Neuronal stem cell (in vitro differentiated cells): ENCODE measurements at regions not wholly inside any gene's neighbourhood (a gene's known extent, or its start where the extent isn't known, plus 50 kb on each side); places are given as distances from the start of the nearest gene placed in this dataset.

Experiments
- DNase-seq: peaks from one replicate; pipeline ENCODE4 v3.0.0-alpha.2; 2013; ENCODE audit warnings: low spot score
- H2AFZ ChIP-seq: one replicate; pipeline ENCODE4 v1.6.1; 2013; ENCODE audit warnings: mild to moderate bottlenecking, low read length, inconsistent platforms
- H2AK5ac ChIP-seq: 2 replicates; pipeline ENCODE4 v1.6.1; 2013; ENCODE audit warnings: low read depth, mild to moderate bottlenecking, inconsistent platforms, low read length, moderate library complexity, mixed read lengths
- H2BK120ac ChIP-seq: 2 replicates; pipeline ENCODE4 v1.6.1; 2013; ENCODE audit warnings: low read depth, mild to moderate bottlenecking, inconsistent platforms, low read length, moderate library complexity, mixed read lengths
- H2BK12ac ChIP-seq: one replicate; pipeline ENCODE4 v1.6.1; 2013; ENCODE audit warnings: low read length, inconsistent platforms
- H2BK15ac ChIP-seq: 2 replicates; pipeline ENCODE4 v1.6.1; 2013; ENCODE audit warnings: mild to moderate bottlenecking, low read length, inconsistent platforms, mixed read lengths
- H2BK5ac ChIP-seq: one replicate; pipeline ENCODE4 v1.6.1; 2013; ENCODE audit warnings: inconsistent platforms, mild to moderate bottlenecking, low read length, moderate library complexity
- H3K14ac ChIP-seq: one replicate; pipeline ENCODE4 v1.6.1; 2013; ENCODE audit warnings: low read length, inconsistent platforms
- H3K18ac ChIP-seq: 2 replicates; pipeline ENCODE4 v1.6.1; 2013; ENCODE audit warnings: low read length, inconsistent platforms
- H3K23ac ChIP-seq: 2 replicates; pipeline ENCODE4 v1.6.1; 2013; ENCODE audit warnings: low read depth, mild to moderate bottlenecking, mixed read lengths, low read length, inconsistent platforms; ENCODE audit not compliant: poor library complexity
- H3K27ac ChIP-seq: replicated peaks from 3 replicates; pipeline ENCODE4 v1.5.1; 2013; ENCODE audit warnings: low read length, inconsistent platforms
- H3K27me3 ChIP-seq, 3 experiments: 2 replicates each; pipeline ENCODE4 v1.6.1; 2013; ENCODE audit warnings: low read length in 3 of 3, mild to moderate bottlenecking in 2 of 3, inconsistent platforms in 1 of 3, low read depth in 1 of 3, mixed read lengths in 1 of 3, moderate library complexity in 1 of 3; ENCODE audit not compliant: control insufficient read depth in 3 of 3, insufficient read depth in 3 of 3
- H3K36me3 ChIP-seq, 2 donors: replicated peaks in 1 of 2; 2 replicates each; pipeline ENCODE4 v1.6.1; 2013; ENCODE audit warnings: low read length in 2 of 2; ENCODE audit not compliant: control insufficient read depth in 2 of 2, insufficient read depth in 2 of 2
- H3K4ac ChIP-seq: 2 replicates; pipeline ENCODE4 v1.6.1; 2013; ENCODE audit warnings: inconsistent platforms, mild to moderate bottlenecking, low read length, moderate library complexity
- H3K4me1 ChIP-seq, 2 donors: 1 replicate in 1 of 2; 2 replicates in 1 of 2; pipeline ENCODE4 v1.6.1; 2013; ENCODE audit warnings: low read length in 2 of 2, low read depth in 1 of 2; ENCODE audit not compliant: control insufficient read depth in 2 of 2, insufficient read depth in 1 of 2
- H3K4me2 ChIP-seq: one replicate; pipeline ENCODE4 v1.6.1; 2013; ENCODE audit warnings: mild to moderate bottlenecking, low read length, inconsistent platforms; ENCODE audit not compliant: insufficient read depth, poor library complexity, severe bottlenecking
- H3K4me3 ChIP-seq, 2 donors: 2 replicates each; pipeline ENCODE4 v1.5.1; 2013; ENCODE audit warnings: low read length in 2 of 2, mild to moderate bottlenecking in 2 of 2, inconsistent platforms in 1 of 2, moderate library complexity in 1 of 2
- H3K79me1 ChIP-seq: one replicate; pipeline ENCODE4 v1.6.1; 2013; ENCODE audit warnings: low read depth, mild to moderate bottlenecking, inconsistent platforms, low read length, moderate library complexity
- H3K9ac ChIP-seq: one replicate; pipeline ENCODE4 v1.6.1; 2013; ENCODE audit warnings: mild to moderate bottlenecking, low read depth, low read length, inconsistent platforms; ENCODE audit not compliant: poor library complexity
- H3K9me3 ChIP-seq, 2 donors: replicated peaks in 1 of 2; 2 replicates each; pipeline versions ENCODE3 to v1.6.1; 2013; ENCODE audit warnings: low read length in 2 of 2, mild to moderate bottlenecking in 2 of 2, inconsistent platforms in 1 of 2, low read depth in 1 of 2, mixed read lengths in 1 of 2, moderate library complexity in 1 of 2; ENCODE audit not compliant: control insufficient read depth in 2 of 2, insufficient read depth in 1 of 2
- H4K8ac ChIP-seq: one replicate; pipeline ENCODE4 v1.6.1; 2013; ENCODE audit warnings: low read depth, mild to moderate bottlenecking, inconsistent platforms, low read length, moderate library complexity
- H4K91ac ChIP-seq: one replicate; pipeline ENCODE4 v1.6.1; 2013; ENCODE audit warnings: low read length, low read depth, mild to moderate bottlenecking, inconsistent platforms; ENCODE audit not compliant: poor library complexity
- WGBS, 2 donors: extraction: QIAGEN DNeasy Blood & Tissue Kit; methylation state at CpG; one replicate each; pipeline ENCODE4 v1.1.7; 2013; ENCODE audit warnings: missing lambda C conversion rate in 2 of 2, mixed read lengths in 1 of 2; ENCODE audit not compliant: insufficient read length in 2 of 2, insufficient replicate concordance in 1 of 2; ENCODE audit errors: extremely low coverage in 2 of 2; 5-methylcytosine and 5-hydroxymethylcytosine counted together

DNA sequence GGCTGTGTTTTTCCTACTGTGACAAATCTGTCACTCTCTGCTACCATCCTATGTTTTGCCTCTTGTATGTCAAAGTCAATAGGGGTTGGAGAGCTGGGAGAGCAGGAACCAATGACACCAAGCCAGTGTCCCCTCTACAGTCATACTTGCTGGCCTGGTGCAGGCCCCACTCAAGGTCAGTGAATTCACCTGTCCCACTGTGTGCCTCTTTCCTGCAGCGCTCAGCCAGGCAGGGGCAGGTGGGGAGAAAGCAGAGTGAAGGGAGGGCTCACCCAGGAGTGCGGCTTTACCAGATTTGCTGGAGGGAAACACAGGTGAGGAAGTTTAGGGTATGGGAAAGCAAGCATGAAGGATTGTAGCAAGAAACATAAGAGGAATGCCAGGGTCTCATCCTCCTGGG, 114.5 kb downstream of the GYPC start:
- Histone ChIP-seq H2BK15ac (no peak overlapping the region), H3K4me1 (no peaks in the 10 kb centered on the region), H3K27ac (no peak overlapping the region), H3K79me1 (no peaks in the 10 kb centered on the region), H3K14ac (no peak overlapping the region), H3K4me2 (no peak overlapping the region), H3K4me3 (no peak overlapping the region), H4K8ac (no peak overlapping the region), H3K9me3 (no peaks in the 10 kb centered on the region), H4K91ac (no peak overlapping the region), H3K27me3 (peaks cover 0 to 5% (median 0%) of the 10 kb centered on the region in 3 experiments), H2BK120ac (no peak overlapping the region), H2AFZ (no peak overlapping the region), H2BK5ac (no peak overlapping the region), H3K23ac (no peak overlapping the region), H2BK12ac (no peak overlapping the region), H3K9ac (no peak overlapping the region), H3K36me3 (no peaks in the 10 kb centered on the region), H2AK5ac (no peak overlapping the region), H3K18ac (peak overlapping the region; percentile 57), H3K4ac (no peak overlapping the region)
- WGBS, 2 donors: no CpG with 5 or more reads among the region's 2 CpGs
- no peak for DNase-seq

DNA sequence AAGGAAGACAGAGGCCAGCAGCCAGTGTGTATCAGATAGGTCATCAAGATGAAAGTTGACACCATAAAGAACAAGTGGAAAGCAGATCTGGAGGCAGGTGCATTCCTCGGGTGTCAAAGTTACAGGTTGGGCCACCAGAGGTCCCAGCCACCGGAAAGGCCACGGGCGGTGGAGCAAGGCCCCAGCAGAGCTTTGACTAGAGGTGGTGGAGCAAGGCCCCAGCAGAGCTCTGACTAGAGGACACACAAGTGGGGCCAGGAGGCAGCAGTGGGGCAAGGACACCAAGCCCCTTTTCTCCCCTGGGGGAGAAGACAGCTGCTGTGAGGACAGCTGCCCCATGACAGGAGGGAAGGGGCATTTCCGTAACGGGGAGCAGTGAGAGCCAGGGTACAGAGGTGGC, 115.1 kb downstream of the GYPC start:
- Histone ChIP-seq H3K27me3 (peaks cover 0 to 8% (median 0%) of the 10 kb centered on the region in 3 experiments), H3K9me3 (no peaks in the 10 kb centered on the region), H3K79me1 (no peaks in the 10 kb centered on the region), H3K18ac (no peak overlapping the region), H2BK5ac (no peak overlapping the region), H3K36me3 (no peaks in the 10 kb centered on the region), H4K8ac (no peak overlapping the region), H2BK120ac (no peak overlapping the region), H3K4me1 (no peaks in the 10 kb centered on the region), H2BK12ac (no peak overlapping the region), H3K23ac (peak overlapping the region; percentile 38), H4K91ac (no peak overlapping the region), H3K4ac (no peak overlapping the region), H3K27ac (no peak overlapping the region), H3K14ac (no peak overlapping the region), H2AK5ac (no peak overlapping the region), H2AFZ (no peak overlapping the region), H3K4me3 (no peak overlapping the region), H2BK15ac (peak overlapping the region; percentile 20), H3K9ac (no peak overlapping the region), H3K4me2 (no peak overlapping the region)
- WGBS, 2 donors: no CpG with 5 or more reads among the region's 6 CpGs
- no peak for DNase-seq

- H2BK12ac ChIP-seq: no peak overlapping the region
- no peaks in the 10 kb centered on the region for H3K36me3 ChIP-seq
- H2AK5ac ChIP-seq: peak overlapping the region; percentile 51
- H3K23ac ChIP-seq: peak overlapping the region; percentile 38
- no peak overlapping the region for H3K4me3 ChIP-seq
- WGBS, 2 donors: no CpG with 5 or more reads among the region's 33 CpGs
- no peak overlapping the region for H3K9ac ChIP-seq
- H4K8ac ChIP-seq: no peak overlapping the region
- H3K14ac ChIP-seq: no peak overlapping the region
- no peak overlapping the region for H4K91ac ChIP-seq
- H3K9me3 ChIP-seq: no peaks in the 10 kb centered on the region
- no peak for DNase-seq
- no peak overlapping the region for H2BK120ac ChIP-seq
- peak overlapping the region; percentile 20 for H2BK15ac ChIP-seq
- no peaks in the 10 kb centered on the region for H3K79me1 ChIP-seq
- no peak overlapping the region for H2BK5ac ChIP-seq
- peak overlapping the region; percentile 84 for H3K18ac ChIP-seq
- no peak overlapping the region for H2AFZ ChIP-seq
- peaks cover 0 to 11% (median 0%) of the 10 kb centered on the region in 3 experiments for H3K27me3 ChIP-seq
- H3K4me2 ChIP-seq: no peak overlapping the region
- H3K4me1 ChIP-seq: peaks cover under 1 to 2% of the 10 kb centered on the region in 2 donors
- no peak overlapping the region for H3K4ac ChIP-seq
- no peak overlapping the region for H3K27ac ChIP-seq
Observed at GRCh38 chr2:126771501-126772195, 115.7 kb downstream of the GYPC start.

DNA sequence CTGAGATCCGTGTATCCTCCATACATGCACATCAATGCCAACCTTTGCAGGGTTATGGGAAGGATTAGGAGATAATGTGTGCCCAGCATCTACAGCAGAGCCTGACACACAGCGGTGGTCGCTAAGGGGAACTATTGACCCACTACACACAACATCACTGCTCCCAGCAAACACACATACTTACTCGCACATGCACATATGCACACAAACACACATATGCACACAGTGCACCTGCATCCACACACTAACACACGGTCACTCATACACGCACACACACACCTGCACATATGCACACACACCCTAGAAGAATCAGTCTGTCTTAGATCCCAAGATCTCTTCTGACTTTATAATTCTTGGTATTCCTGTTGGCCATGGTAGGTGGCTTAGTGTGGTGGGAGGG, 118.3 kb downstream of the GYPC start:
- Histone ChIP-seq H3K9me3 (no peaks in the 10 kb centered on the region), H4K91ac (no peak overlapping the region), H3K27ac (no peak overlapping the region), H3K36me3 (no peaks in the 10 kb centered on the region), H2AK5ac (no peak overlapping the region), H3K18ac (no peak overlapping the region), H2BK15ac (no peak overlapping the region), H2AFZ (no peak overlapping the region), H3K4me1 (peaks cover 3 to 13% of the 10 kb centered on the region in 2 donors), H4K8ac (no peak overlapping the region), H2BK5ac (no peak overlapping the region), H2BK120ac (no peak overlapping the region), H3K4me2 (no peak overlapping the region), H3K14ac (no peak overlapping the region), H3K79me1 (no peaks in the 10 kb centered on the region), H3K4ac (no peak overlapping the region), H3K27me3 (peaks cover 0 to 28% (median 0%) of the 10 kb centered on the region in 3 experiments), H3K9ac (no peak overlapping the region), H3K4me3 (no peak overlapping the region), H2BK12ac (peak overlapping the region; percentile 5), H3K23ac (no peak overlapping the region)
- no peak for DNase-seq
- WGBS, 2 donors: no CpG with 5 or more reads among the region's 6 CpGs
